Ectodermal cell (in vitro differentiated cells): ENCODE measurements at regions not wholly inside any gene's neighbourhood (a gene's known extent, or its start where the extent isn't known, plus 50 kb on each side); places are given as distances from the start of the nearest gene placed in this dataset.

Experiments used
- H3K27ac ChIP-seq: 2 replicates; pipeline ENCODE4 v1.7.0; 2013; ENCODE audit warnings: mild to moderate bottlenecking, low read depth, low read length; ENCODE audit not compliant: insufficient read depth, poor library complexity, severe bottlenecking
- H3K27me3 ChIP-seq: 2 replicates; pipeline ENCODE4 v1.7.0; 2013; ENCODE audit warnings: mild to moderate bottlenecking, low read length; ENCODE audit not compliant: insufficient read depth, control insufficient read depth, poor library complexity, severe bottlenecking
- H3K36me3 ChIP-seq: one replicate; pipeline ENCODE4 v1.7.0; 2013; ENCODE audit warnings: low read length; ENCODE audit not compliant: control insufficient read depth, insufficient read depth
- H3K4me1 ChIP-seq: one replicate; pipeline ENCODE4 v1.7.0; 2013; ENCODE audit warnings: low read length; ENCODE audit not compliant: control insufficient read depth, insufficient read depth
- H3K4me3 ChIP-seq: 2 replicates; pipeline ENCODE4 v1.7.0; 2013; ENCODE audit warnings: low read depth, low read length, control low read depth; ENCODE audit not compliant: insufficient read depth
- H3K9me3 ChIP-seq: 2 replicates; pipeline ENCODE4 v1.7.0; 2013; ENCODE audit warnings: mild to moderate bottlenecking, low read length, moderate library complexity; ENCODE audit not compliant: control insufficient read depth
- WGBS, 2 experiments: methylation state at CpG; one replicate each; pipeline ENCODE4 v1.1.7; 2013; ENCODE audit warnings: missing lambda C conversion rate in 2 of 2; 5-methylcytosine and 5-hydroxymethylcytosine counted together

DNA sequence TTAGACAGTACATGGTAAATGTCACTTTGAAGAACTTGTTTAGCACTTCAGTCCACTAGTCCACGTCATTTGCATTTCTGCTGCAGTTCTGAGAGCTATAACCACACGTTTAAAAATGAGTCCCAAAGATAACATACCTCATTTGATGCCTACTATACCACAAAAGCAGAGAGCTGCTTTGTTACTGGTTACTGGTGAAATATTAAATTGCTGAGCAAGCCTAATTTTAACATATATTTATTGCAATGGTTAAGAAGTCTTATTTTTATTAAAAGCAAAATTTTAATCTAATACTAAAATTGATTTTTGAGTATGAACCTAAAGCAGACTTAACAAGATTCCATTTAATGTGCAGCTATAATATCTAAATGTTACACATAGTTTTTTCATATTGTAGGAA is 1949.7 kb upstream of the PRR20A start:
- WGBS, 2 experiments: 87 to 91% methylated on average over 2 of the region's 2 CpGs
- Histone ChIP-seq H3K36me3 (no peaks in the 10 kb centered on the region), H3K27ac (no peak overlapping the region), H3K4me3 (no peak overlapping the region), H3K9me3 (no peaks in the 10 kb centered on the region), H3K4me1 (no peaks in the 10 kb centered on the region), H3K27me3 (no peaks in the 10 kb centered on the region)

DNA sequence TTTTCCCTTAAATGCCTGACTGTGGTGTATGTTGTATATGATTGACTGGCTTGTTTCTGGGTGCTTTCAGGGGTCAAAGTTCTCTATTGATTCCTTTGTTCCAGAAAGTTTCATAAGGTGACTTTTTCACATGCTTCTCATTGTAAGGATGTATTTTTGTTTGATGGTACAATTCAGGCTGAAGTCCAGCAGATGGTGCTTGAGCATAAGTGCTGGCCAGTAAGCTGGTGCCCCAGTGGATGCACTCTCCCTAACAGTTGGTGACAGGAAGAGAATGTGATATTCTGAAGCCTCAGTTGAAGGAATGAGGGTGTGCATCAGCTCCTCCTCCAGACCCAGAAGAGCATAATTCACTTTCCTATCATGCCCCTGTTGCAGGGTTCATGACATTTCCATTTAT is 1941.6 kb upstream of the PRR20A start:
- H3K9me3 ChIP-seq: no peaks in the 10 kb centered on the region
- no peaks in the 10 kb centered on the region for H3K27me3 ChIP-seq
- no peaks in the 10 kb centered on the region for H3K36me3 ChIP-seq
- no peak overlapping the region for H3K4me3 ChIP-seq
- H3K4me1 ChIP-seq: no peaks in the 10 kb centered on the region
- no peak overlapping the region for H3K27ac ChIP-seq

GRCh38 chr13:55214841-55215345 is 1925.8 kb upstream of the PRR20A start:
- Histone ChIP-seq H3K4me3 (no peak overlapping the region), H3K36me3 (no peaks in the 10 kb centered on the region), H3K27me3 (no peaks in the 10 kb centered on the region), H3K4me1 (no peaks in the 10 kb centered on the region), H3K9me3 (no peaks in the 10 kb centered on the region), H3K27ac (no peak overlapping the region)

DNA sequence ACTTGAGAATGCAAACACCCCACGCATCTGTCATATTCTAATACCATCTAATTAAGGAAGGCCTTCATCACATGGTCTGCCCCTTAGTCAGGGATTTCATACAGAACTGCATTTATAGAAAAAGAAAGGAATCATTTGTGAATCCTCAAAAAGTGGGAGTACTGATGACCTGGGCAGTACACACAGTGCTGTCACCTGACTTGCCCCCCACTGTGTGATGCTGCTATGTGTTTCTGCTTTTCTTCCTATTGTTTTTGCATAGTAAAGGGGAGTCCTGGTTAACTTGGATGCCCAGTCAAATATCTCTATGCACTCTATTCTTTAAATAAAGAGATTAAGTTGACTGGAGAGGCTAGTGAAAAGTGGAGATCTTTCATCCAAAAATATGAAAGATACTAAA is 1921.2 kb upstream of the PRR20A start:
- Histone ChIP-seq H3K4me1 (no peaks in the 10 kb centered on the region), H3K4me3 (no peak overlapping the region), H3K36me3 (no peaks in the 10 kb centered on the region), H3K27me3 (no peaks in the 10 kb centered on the region), H3K9me3 (no peaks in the 10 kb centered on the region), H3K27ac (no peak overlapping the region)
- WGBS, 2 experiments: 100% methylated on average over 1 of the region's 1 CpG

- WGBS, 2 experiments: 48 to 50% methylated on average over 4 of the region's 4 CpGs
- H3K27ac ChIP-seq: no peak overlapping the region
- H3K4me3 ChIP-seq: no peak overlapping the region
- H3K9me3 ChIP-seq: no peaks in the 10 kb centered on the region
- no peaks in the 10 kb centered on the region for H3K27me3 ChIP-seq
- no peaks in the 10 kb centered on the region for H3K36me3 ChIP-seq
- H3K4me1 ChIP-seq: no peaks in the 10 kb centered on the region
Measured at GRCh38 chr13:55229906-55230569, 1910.7 kb upstream of the PRR20A start.

- Histone ChIP-seq H3K36me3 (no peaks in the 10 kb centered on the region), H3K27me3 (no peaks in the 10 kb centered on the region), H3K4me1 (no peaks in the 10 kb centered on the region), H3K9me3 (no peaks in the 10 kb centered on the region), H3K27ac (no peak overlapping the region), H3K4me3 (no peak overlapping the region)
- WGBS, 2 experiments: 72 to 73% methylated on average over 2 to 3 of the region's 3 CpGs
Measured at GRCh38 chr13:55230570-55230908, 1910.2 kb upstream of the PRR20A start.

DNA sequence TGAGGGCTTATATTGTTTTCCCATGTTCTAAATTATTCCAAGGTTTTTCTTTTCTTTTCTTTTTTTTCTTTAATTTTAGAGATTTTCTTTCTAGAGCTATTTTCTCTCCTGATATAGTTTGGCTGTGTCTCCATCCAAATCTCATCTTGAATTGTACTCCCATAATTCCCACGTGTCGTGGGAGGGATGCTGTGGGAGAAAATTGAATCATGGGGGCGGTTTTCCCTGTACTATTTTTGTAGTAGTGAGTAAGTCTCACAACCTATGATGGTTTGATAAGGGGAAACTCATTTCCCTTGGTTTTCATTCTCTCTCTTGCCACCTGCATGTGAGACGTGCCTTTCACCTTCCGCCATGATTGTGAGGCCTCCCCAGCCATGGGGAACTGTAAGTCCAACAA is 1906.4 kb upstream of the PRR20A start:
- WGBS, 2 experiments: 95 to 97% methylated on average over 5 of the region's 5 CpGs
- Histone ChIP-seq H3K36me3 (no peaks in the 10 kb centered on the region), H3K9me3 (no peaks in the 10 kb centered on the region), H3K27me3 (no peaks in the 10 kb centered on the region), H3K4me3 (no peak overlapping the region), H3K27ac (no peak overlapping the region), H3K4me1 (no peaks in the 10 kb centered on the region)

DNA sequence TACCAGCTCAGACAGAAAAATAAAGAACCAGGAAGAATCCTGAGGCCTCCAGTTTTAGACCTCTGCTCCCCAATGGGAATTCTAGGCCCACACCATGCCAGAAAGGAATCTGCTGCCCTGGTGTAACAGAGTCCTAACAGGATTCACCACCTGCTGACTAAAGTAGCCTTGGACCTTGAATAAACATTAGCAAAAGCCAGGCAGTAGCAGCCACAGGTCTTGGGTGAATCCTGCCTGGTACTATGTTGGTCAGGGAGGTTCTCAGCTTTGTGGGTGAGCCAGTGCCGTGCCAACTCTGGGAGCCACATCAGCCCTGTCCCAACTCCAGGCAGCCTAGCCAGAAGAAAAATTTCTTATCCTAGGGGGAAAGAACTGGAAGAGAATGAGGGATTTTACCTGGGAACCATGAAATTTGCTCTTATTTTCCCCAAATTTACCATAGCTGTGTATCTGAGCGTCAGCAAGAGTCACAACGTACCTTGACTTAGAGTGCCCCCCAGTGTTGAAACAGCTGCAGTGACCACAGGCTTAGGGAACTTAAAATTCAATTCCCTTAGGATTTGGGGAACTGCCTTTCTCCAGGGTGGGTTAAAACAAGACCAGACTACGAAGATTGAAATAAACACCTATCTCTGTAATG is 1895.6 kb upstream of the PRR20A start:
- no peaks in the 10 kb centered on the region for H3K36me3 ChIP-seq
- no peaks in the 10 kb centered on the region for H3K27me3 ChIP-seq
- H3K4me1 ChIP-seq: no peaks in the 10 kb centered on the region
- H3K27ac ChIP-seq: no peak overlapping the region
- 48 to 56% methylated on average over 4 of the region's 4 CpGs for WGBS, 2 experiments
- H3K4me3 ChIP-seq: no peak overlapping the region
- no peaks in the 10 kb centered on the region for H3K9me3 ChIP-seq

- Histone ChIP-seq H3K9me3 (no peaks in the 10 kb centered on the region), H3K27me3 (no peaks in the 10 kb centered on the region), H3K27ac (no peak overlapping the region), H3K4me3 (no peak overlapping the region), H3K4me1 (peaks cover 5% of the 10 kb centered on the region), H3K36me3 (no peaks in the 10 kb centered on the region)
- 94 to 96% methylated on average over 6 of the region's 6 CpGs for WGBS, 2 experiments
Measured at GRCh38 chr13:55255236-55255635, 1885.5 kb upstream of the PRR20A start.

- WGBS, 2 experiments: 71 to 83% methylated on average over 1 of the region's 1 CpG
- H3K4me1 ChIP-seq: peaks cover 5% of the 10 kb centered on the region
- H3K36me3 ChIP-seq: no peaks in the 10 kb centered on the region
- no peaks in the 10 kb centered on the region for H3K27me3 ChIP-seq
- H3K4me3 ChIP-seq: no peak overlapping the region
- no peak overlapping the region for H3K27ac ChIP-seq
- H3K9me3 ChIP-seq: no peaks in the 10 kb centered on the region
Measured at GRCh38 chr13:55263045-55263444, 1877.7 kb upstream of the PRR20A start.
